PC-3 (cell line): ENCODE measurements at regions not wholly inside any gene's neighbourhood (a gene's known extent, or its start where the extent isn't known, plus 50 kb on each side); places are given as distances from the start of the nearest gene placed in this dataset.
"Not testable (repeated sequence)": the region's sequence is repeated elsewhere in the genome, so short reads cannot be mapped to it uniquely, and the experiment has no call there.

ENCODE experiments used
- ATAC-seq: fragments of 200-7000 bp; cut with Tn5 transposase; 2 replicates; pipeline ENCODE4 v1.9.1; 2020; ENCODE audit warnings: mild to moderate bottlenecking, moderate library complexity
- BruUV-seq: library from RNA; stranded (reverse); fragments of 400-500 nt; replicated peaks from 2 replicates; lab custom pipeline; 2021; lab: Mats Ljungman, UMichigan
- CTCF ChIA-PET: fragments of 300-600 bp; sonication (Branson Sonifier 250); formaldehyde crosslinking; loops from one replicate; lab custom pipeline; 2022; ENCODE audit warnings: antibody characterized with exemption; lab: Charles Lee
- POLR2A ChIA-PET: fragments of 300-600 bp; sonication (Branson Sonifier 250); formaldehyde crosslinking; loops from one replicate; lab custom pipeline; 2022; ENCODE audit warnings: antibody characterized with exemption; ENCODE audit not compliant: unreplicated experiment; lab: Charles Lee
- DNase-seq: peaks from one replicate; pipeline ENCODE4 v3.0.0-alpha.2; 2015
- H2AFZ ChIP-seq: fragments of 300-600 bp; sonication (generic); 2 replicates; pipeline ENCODE4 v1.6.0; 2016; ENCODE audit warnings: antibody characterized with exemption, low read length
- H3F3A ChIP-seq: fragments of 300-600 bp; sonication (generic); one replicate; pipeline ENCODE4 v1.6.0; 2017; ENCODE audit warnings: antibody characterized with exemption, low read length, control low read depth, mild to moderate bottlenecking; ENCODE audit not compliant: unreplicated experiment
- H3K27ac ChIP-seq: fragments of 300-600 bp; sonication (generic); 2 replicates; pipeline ENCODE4 v1.5.1; 2016; ENCODE audit warnings: mild to moderate bottlenecking, low read length
- H3K27me3 ChIP-seq: fragments of 300-600 bp; sonication (generic); 2 replicates; pipeline ENCODE4 v1.6.1; 2016; ENCODE audit warnings: low read length, mixed read lengths
- H3K36me3 ChIP-seq: fragments of 300-600 bp; sonication (generic); 2 replicates; pipeline ENCODE4 v1.6.1; 2016; ENCODE audit warnings: low read depth, mixed run types, low read length, mixed read lengths
- H3K4me1 ChIP-seq: fragments of 300-600 bp; sonication (generic); 2 replicates; pipeline ENCODE4 v1.5.1; 2016; ENCODE audit warnings: low read length; ENCODE audit not compliant: insufficient read depth
- H3K4me2 ChIP-seq: fragments of 300-600 bp; sonication (generic); 2 replicates; pipeline ENCODE4 v1.6.0; 2016; ENCODE audit warnings: low read length
- H3K4me3 ChIP-seq: fragments of 300-600 bp; sonication (generic); 2 replicates; pipeline ENCODE4 v1.5.1; 2016; ENCODE audit warnings: mild to moderate bottlenecking, low read length, mixed read lengths
- H3K79me2 ChIP-seq: fragments of 300-600 bp; sonication (generic); 2 replicates; pipeline ENCODE4 v1.6.1; 2017; ENCODE audit warnings: low read length, mixed read lengths
- H3K9ac ChIP-seq: fragments of 300-600 bp; sonication (generic); 2 replicates; pipeline ENCODE4 v1.6.0; 2016; ENCODE audit warnings: mild to moderate bottlenecking, low read length
- H3K9me2 ChIP-seq: fragments of 300-600 bp; sonication (generic); replicated peaks from 2 replicates; pipeline ENCODE4 v1.6.1; 2016; ENCODE audit warnings: mixed run types, low read length, mixed read lengths
- H3K9me3 ChIP-seq: fragments of 300-600 bp; sonication (generic); 2 replicates; pipeline ENCODE4 v1.6.1; 2016; ENCODE audit warnings: low read length, mixed read lengths
- H4K20me1 ChIP-seq: fragments of 300-600 bp; sonication (generic); 2 replicates; pipeline ENCODE4 v1.6.1; 2016; ENCODE audit warnings: low read length, mixed read lengths
- EZH2 ChIP-seq: fragments of 300-600 bp; sonication (generic); IDR thresholded peaks from one replicate; pipeline ENCODE4 v1.6.1; 2017; ENCODE audit warnings: antibody characterized with exemption, mild to moderate bottlenecking, low read length; ENCODE audit not compliant: unreplicated experiment
- EZH2phosphoT487 ChIP-seq: fragments of 300-600 bp; sonication (generic); IDR thresholded peaks from 2 replicates; pipeline ENCODE4 v1.6.1; 2018; ENCODE audit warnings: mild to moderate bottlenecking, antibody characterized with exemption, low read length, borderline replicate concordance
- intact Hi-C: fragments of 100-400 bp; cut with micrococcal nuclease; formaldehyde crosslinking; loops from 2 replicates; pipeline ENCODE4 v1.9.0; 2023
- TF ChIP-seq, protein P1 (sequence below): fragments of 300-600 bp; sonication (generic); conservative IDR thresholded peaks from 2 replicates; pipeline ENCODE4 v1.5.1; 2017; ENCODE audit warnings: antibody characterized with exemption, low read depth, mild to moderate bottlenecking, low read length

DNA sequence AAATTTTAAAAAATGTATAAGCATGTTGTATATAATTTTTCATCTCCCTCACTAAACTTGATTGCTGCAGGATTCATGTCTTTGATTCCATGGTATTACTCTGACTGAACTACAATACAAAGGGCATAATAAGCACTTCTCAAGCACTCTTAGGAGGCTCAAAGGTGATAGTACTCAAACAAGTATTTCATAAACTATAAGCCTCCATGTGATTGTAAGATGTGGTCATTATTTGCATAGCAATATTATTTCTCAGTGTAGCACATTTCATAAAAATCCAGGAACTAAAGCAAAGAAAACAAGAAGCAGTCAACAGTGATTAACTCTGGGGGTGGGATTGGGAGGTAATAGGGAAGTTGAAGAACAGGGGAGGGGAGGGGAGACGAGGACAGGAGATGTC lies 106.2 kb upstream of the DPT start:
- no peak overlapping the region for H3K27ac ChIP-seq
- ATAC-seq (peak; percentile 38; the same call in 1 of the 2 replicates), DNase-seq (no peak)
- H3K4me2 ChIP-seq, result no peak overlapping the region
- H3K4me3 ChIP-seq, result no peak overlapping the region
- intact Hi-C loops, result no loop called here
- no peaks in the 10 kb centered on the region for H4K20me1 ChIP-seq
- ChIA-PET CTCF (no interaction called here), POLR2A (no interaction called here)
- no peaks in the 10 kb centered on the region for H3K4me1 ChIP-seq
- H3K9ac ChIP-seq, result no peak overlapping the region
- H3K9me3 ChIP-seq, result no peaks in the 10 kb centered on the region
- H3K27me3 ChIP-seq, result no peaks in the 10 kb centered on the region
- H3K36me3 ChIP-seq, result no peaks in the 10 kb centered on the region
- H2AFZ ChIP-seq, result no peak overlapping the region
- BruUV-seq, result no TSS peak
- TF ChIP-seq EZH2 (no peak), EZH2phosphoT487 (no peak)
- TF ChIP-seq, protein P1, sequence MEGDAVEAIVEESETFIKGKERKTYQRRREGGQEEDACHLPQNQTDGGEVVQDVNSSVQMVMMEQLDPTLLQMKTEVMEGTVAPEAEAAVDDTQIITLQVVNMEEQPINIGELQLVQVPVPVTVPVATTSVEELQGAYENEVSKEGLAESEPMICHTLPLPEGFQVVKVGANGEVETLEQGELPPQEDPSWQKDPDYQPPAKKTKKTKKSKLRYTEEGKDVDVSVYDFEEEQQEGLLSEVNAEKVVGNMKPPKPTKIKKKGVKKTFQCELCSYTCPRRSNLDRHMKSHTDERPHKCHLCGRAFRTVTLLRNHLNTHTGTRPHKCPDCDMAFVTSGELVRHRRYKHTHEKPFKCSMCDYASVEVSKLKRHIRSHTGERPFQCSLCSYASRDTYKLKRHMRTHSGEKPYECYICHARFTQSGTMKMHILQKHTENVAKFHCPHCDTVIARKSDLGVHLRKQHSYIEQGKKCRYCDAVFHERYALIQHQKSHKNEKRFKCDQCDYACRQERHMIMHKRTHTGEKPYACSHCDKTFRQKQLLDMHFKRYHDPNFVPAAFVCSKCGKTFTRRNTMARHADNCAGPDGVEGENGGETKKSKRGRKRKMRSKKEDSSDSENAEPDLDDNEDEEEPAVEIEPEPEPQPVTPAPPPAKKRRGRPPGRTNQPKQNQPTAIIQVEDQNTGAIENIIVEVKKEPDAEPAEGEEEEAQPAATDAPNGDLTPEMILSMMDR, result no peak
- H3F3A ChIP-seq, result no peaks in the 10 kb centered on the region
- H3K9me2 ChIP-seq, result peaks cover 9% of the 10 kb centered on the region; the same call in 1 of the 2 replicates
- no peaks in the 10 kb centered on the region for H3K79me2 ChIP-seq

DNA sequence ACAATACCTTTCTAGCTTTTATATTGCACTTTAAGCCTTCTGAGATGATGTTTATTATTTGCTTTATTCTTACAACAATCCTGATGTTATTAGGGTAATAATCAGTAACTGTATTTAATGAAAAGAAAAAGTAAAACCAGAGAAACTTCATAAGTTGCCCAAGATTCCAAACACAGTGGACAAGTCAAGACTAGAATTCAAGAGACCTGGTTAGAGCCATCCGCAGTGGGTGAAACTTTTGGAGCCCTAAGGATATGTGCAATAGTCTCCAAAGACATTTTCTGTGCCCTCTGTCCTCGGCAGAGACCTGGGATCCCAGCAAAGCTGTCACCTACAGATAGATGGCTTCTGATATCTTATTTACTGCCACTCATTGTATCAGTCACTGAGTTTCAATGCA lies 106.8 kb upstream of the DPT start:
- no peaks in the 10 kb centered on the region for H3K27me3 ChIP-seq
- BruUV-seq, result no TSS peak
- H3K79me2 ChIP-seq, result no peaks in the 10 kb centered on the region
- H2AFZ ChIP-seq, result no peak overlapping the region
- no peaks in the 10 kb centered on the region for H3K36me3 ChIP-seq
- no peak overlapping the region for H3K27ac ChIP-seq
- H3K9me3 ChIP-seq, result no peaks in the 10 kb centered on the region
- no peak overlapping the region for H3K4me2 ChIP-seq
- ChIA-PET CTCF (no interaction called here), POLR2A (interaction anchor here (0.6 kb wide), 1 partner anchor 21 kb away, joined by 3 read pairs; no protein-coding TSS in a partner anchor)
- intact Hi-C loops, result no loop called here
- H3K9ac ChIP-seq, result no peak overlapping the region
- no peak overlapping the region for H3K4me3 ChIP-seq
- ATAC-seq (no peak), DNase-seq (no peak)
- no peaks in the 10 kb centered on the region for H3F3A ChIP-seq
- TF ChIP-seq EZH2, result no peak
- TF ChIP-seq EZH2phosphoT487, result no peak
- TF ChIP-seq, protein P1, result no peak
- H3K4me1 ChIP-seq, result no peaks in the 10 kb centered on the region
- peaks cover 9% of the 10 kb centered on the region; the same call in 1 of the 2 replicates for H3K9me2 ChIP-seq
- no peaks in the 10 kb centered on the region for H4K20me1 ChIP-seq

DNA sequence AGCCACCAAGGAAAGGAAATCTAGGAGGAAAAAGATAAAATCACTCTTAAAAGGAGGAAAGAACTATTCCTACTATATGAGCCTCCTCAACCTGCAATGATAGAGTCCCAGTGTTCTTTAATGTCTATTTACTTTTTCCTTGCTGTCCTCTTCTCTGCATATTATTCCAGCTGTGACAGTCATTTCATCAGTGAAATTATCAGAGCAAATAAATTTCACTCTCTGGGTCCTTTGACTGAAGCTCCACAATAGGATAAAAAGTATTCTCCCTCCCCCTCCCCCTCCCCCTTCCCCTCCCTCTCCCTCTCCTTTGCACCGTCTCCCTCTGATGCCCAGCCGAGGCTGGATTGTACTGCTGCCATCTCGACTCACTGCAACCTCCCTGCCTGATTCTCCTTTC lies 107.5 kb upstream of the DPT start:
- POLR2A ChIA-PET, result interaction anchor here (0.6 kb wide), 1 partner anchor 22 kb away, joined by 3 read pairs; no protein-coding TSS in a partner anchor
- BruUV-seq, result no TSS peak

DNA sequence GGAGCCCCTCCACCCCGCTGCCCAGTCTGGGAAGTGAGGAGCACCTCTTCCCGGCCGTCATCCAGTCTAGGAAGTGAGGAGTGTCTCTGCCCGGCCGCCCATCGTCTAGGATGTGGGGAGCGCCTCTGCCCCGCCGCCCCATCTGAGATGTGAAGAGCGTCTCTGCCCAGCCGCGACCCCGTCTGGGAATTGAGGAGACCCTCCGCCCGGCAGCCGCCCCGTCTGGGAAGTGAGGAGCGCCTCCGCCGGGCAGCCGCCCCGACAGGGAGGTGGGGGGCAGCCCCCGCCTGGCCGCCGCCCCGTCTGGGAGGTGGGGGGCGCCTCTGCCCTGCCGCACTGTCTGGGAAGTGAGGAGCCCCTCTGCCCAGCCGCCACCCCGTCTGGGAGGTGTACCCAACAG lies 108.2 kb upstream of the DPT start:
- H3K9ac ChIP-seq, H3K4me1 ChIP-seq, H3K9me2 ChIP-seq, H4K20me1 ChIP-seq, DNase-seq, H3F3A ChIP-seq, intact Hi-C loops, CTCF ChIA-PET, H3K27me3 ChIP-seq, H3K4me3 ChIP-seq, BruUV-seq, ATAC-seq, H3K9me3 ChIP-seq, H3K27ac ChIP-seq, H3K4me2 ChIP-seq, H3K79me2 ChIP-seq, POLR2A ChIA-PET, H2AFZ ChIP-seq, H3K36me3 ChIP-seq: not testable (repeated sequence)

More for the DNA sequence above, 107.5 kb upstream of the DPT start:
- DNase-seq (no peak), ATAC-seq (no peak)
- intact Hi-C loops, result no loop called here
- Histone ChIP-seq H3F3A (no peaks in the 10 kb centered on the region), H3K4me1 (no peaks in the 10 kb centered on the region), H3K27ac (no peak overlapping the region), H2AFZ (no peak overlapping the region), H3K4me3 (no peak overlapping the region), H3K9ac (no peak overlapping the region), H3K9me3 (no peaks in the 10 kb centered on the region), H3K27me3 (no peaks in the 10 kb centered on the region), H3K79me2 (no peaks in the 10 kb centered on the region), H3K36me3 (no peaks in the 10 kb centered on the region), H3K4me2 (no peak overlapping the region), H3K9me2 (peaks cover 9% of the 10 kb centered on the region; the same call in 1 of the 2 replicates), H4K20me1 (no peaks in the 10 kb centered on the region)
- CTCF ChIA-PET, result no interaction called here
- TF ChIP-seq, protein P1, result no peak
- TF ChIP-seq EZH2, result no peak
- TF ChIP-seq EZH2phosphoT487, result no peak
